Gastroesophageal sphincter (tissue), 4 donors: ENCODE measurements at regions not wholly inside any gene's neighbourhood (a gene's known extent, or its start where the extent isn't known, plus 50 kb on each side); places are given as distances from the start of the nearest gene placed in this dataset.

Experiments used
- ATAC-seq: fragments of 150-250 bp; one replicate; pipeline ENCODE4 v1.9.1; 2016; ENCODE audit warnings: mild to moderate bottlenecking, moderate library complexity
- H3K27ac ChIP-seq, 4 donors: fragments of 200-600 bp; sonication (generic) in 3 of 4; 1 replicate in 3 of 4; 2 replicates in 1 of 4; pipeline ENCODE4 v1.5.1; 2016 to 2019
- H3K27me3 ChIP-seq: fragments of 200-600 bp; sonication (generic); one replicate; pipeline ENCODE4 v1.5.1; 2019
- H3K36me3 ChIP-seq, 2 donors: fragments of 200-600 bp; sonication (generic); one replicate each; pipeline ENCODE4 v1.5.1; 2019; ENCODE audit warnings: control low read depth in 1 of 2
- H3K4me1 ChIP-seq, 3 donors: fragments of 200-600 bp; sonication (generic); 1 replicate in 2 of 3; 2 replicates in 1 of 3; pipeline ENCODE4 v1.5.1; 2016 to 2019; ENCODE audit warnings: control low read depth in 2 of 3
- H3K4me3 ChIP-seq, 2 donors: fragments of 200-600 bp; sonication (generic); one replicate each; pipeline ENCODE4 v1.5.1; 2019; ENCODE audit warnings: mild to moderate bottlenecking in 1 of 2, moderate library complexity in 1 of 2
- H3K9me3 ChIP-seq, 3 donors: fragments of 200-600 bp; sonication (generic); one replicate each; pipeline ENCODE4 v1.5.1; 2017 to 2019; ENCODE audit warnings: control low read depth in 2 of 3
- CTCF ChIP-seq, 4 experiments: fragments of 200-600 bp in 2 of 4; fragments of 450-650 bp in 2 of 4; sonication (generic) in 1 of 4; IDR thresholded peaks; one replicate each; pipeline ENCODE4 v1.5.1; 2017 to 2019; ENCODE audit warnings: antibody characterized with exemption in 4 of 4, mild to moderate bottlenecking in 2 of 4, moderate library complexity in 2 of 4
- EP300 ChIP-seq: sonication (generic); formaldehyde crosslinking; IDR thresholded peaks from one replicate; pipeline ENCODE4 v1.6.1; 2017; ENCODE audit warnings: antibody characterized with exemption, mild to moderate bottlenecking
- POLR2A ChIP-seq, 2 donors: fragments of 450-650 bp; IDR thresholded peaks; one replicate each; pipeline ENCODE4 v1.6.1; 2017; ENCODE audit warnings: antibody characterized with exemption in 2 of 2, mild to moderate bottlenecking in 2 of 2, moderate library complexity in 1 of 2
- POLR2AphosphoS5 ChIP-seq: sonication (generic); formaldehyde crosslinking; IDR thresholded peaks from one replicate; pipeline ENCODE4 v1.6.1; 2017; ENCODE audit warnings: antibody characterized with exemption
- WGBS, 2 donors: methylation state at CpG; one replicate each; pipeline ENCODE4 v1.1.5; 2018; ENCODE audit warnings: low coverage in 1 of 2; 5-methylcytosine and 5-hydroxymethylcytosine counted together

DNA sequence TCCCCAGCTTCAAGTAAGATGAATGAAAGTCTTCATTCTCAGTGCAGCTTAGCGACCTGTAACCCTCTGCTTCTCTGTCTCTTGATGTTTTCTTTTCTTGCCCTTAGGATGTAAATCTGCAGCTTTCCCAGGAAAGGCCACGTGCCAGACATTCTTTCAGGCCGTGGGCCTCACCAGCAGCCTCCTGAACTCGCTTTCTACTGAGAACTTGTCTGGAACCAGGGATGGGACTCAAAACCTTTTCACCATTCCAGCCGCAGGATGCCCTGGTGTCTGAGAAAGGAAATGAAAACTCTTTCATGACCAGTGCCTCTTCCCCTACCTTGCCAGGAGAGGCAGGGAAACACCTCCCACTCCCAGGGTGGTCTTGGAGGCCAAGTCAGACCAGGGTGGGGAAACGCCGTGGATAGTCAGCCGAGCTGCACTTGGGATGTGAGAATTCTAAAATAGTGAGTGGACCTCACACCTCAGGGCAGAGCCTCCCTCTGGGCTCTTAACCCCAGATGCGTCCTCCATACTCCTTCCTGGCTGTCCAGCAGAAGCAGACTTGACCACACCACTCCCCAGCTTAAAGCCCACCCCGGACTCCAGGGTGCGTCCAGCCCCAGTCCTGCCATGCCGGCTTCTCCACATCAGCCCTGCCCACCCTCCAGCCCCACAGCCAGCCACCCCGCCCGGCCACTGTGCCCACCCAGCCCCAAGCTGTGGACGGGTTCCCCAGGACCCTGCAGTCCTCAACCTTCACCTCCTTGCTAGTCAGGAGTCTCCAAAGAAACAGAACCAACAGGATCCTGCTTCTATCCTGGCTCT is 115.5 kb downstream of the TWIST2 start:
- Histone ChIP-seq H3K4me1 (no peaks in the 10 kb centered on the region), H3K9me3 (peaks cover 0 to 11% (median 0%) of the 10 kb centered on the region in 3 donors), H3K27ac (no peak overlapping the region), H3K27me3 (peaks cover 4% of the 10 kb centered on the region), H3K36me3 (no peaks in the 10 kb centered on the region), H3K4me3 (no peak overlapping the region)
- no peak for ATAC-seq
- 73% methylated on average over 8 of the region's 15 CpGs; no CpG with 5 or more reads in 1 of the 2 donors for WGBS, 2 donors
- no peak for TF ChIP-seq CTCF (IDR thresholded peaks at IDR 0.05)
- no peak for TF ChIP-seq POLR2AphosphoS5
- TF ChIP-seq POLR2A (IDR thresholded peaks at IDR 0.05) = no peak
- no peak for TF ChIP-seq EP300

DNA sequence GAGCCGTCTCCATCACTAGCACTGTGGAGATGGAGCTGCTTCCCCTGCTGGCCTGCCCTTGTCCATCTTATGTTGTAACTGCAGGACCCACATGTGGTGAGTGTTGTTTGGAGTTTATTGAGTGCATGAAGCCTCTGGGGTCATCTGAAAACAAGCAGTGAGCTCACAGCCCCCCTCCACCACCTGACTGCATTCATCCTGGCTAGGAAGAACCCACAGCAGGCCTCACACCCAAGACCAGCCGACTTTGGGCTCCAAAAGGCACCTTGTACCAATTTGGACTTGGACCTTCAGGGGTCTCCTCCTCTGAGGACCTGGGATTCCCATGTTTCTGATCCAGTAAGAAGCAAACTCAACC is 116.1 kb downstream of the TWIST2 start:
- Histone ChIP-seq H3K4me3 (no peak overlapping the region), H3K36me3 (no peaks in the 10 kb centered on the region), H3K27ac (no peak overlapping the region), H3K4me1 (no peaks in the 10 kb centered on the region), H3K9me3 (peaks cover 0 to 11% (median 0%) of the 10 kb centered on the region in 3 donors), H3K27me3 (peaks cover 4% of the 10 kb centered on the region)
- ATAC-seq = no peak
- 61% methylated on average over 2 of the region's 2 CpGs; no CpG with 5 or more reads in 1 of the 2 donors for WGBS, 2 donors
- no peak for TF ChIP-seq CTCF (IDR thresholded peaks at IDR 0.05)
- no peak for TF ChIP-seq POLR2AphosphoS5
- no peak for TF ChIP-seq POLR2A (IDR thresholded peaks at IDR 0.05)
- TF ChIP-seq EP300 = no peak

GRCh38 chr2:238964544-238965067 is 116.7 kb downstream of the TWIST2 start:
- no peaks in the 10 kb centered on the region for H3K4me1 ChIP-seq
- ATAC-seq = no peak
- no peak overlapping the region for H3K27ac ChIP-seq
- H3K27me3 ChIP-seq = peaks cover 4% of the 10 kb centered on the region
- no peaks in the 10 kb centered on the region for H3K36me3 ChIP-seq
- 72 to 81% methylated on average over 7 to 12 of the region's 12 CpGs for WGBS, 2 donors
- H3K9me3 ChIP-seq = peaks cover 0 to 11% (median 0%) of the 10 kb centered on the region in 3 donors
- TF ChIP-seq POLR2AphosphoS5 (no peak), POLR2A (IDR thresholded peaks at IDR 0.05) (no peak), EP300 (no peak), CTCF (IDR thresholded peaks at IDR 0.05) (no peak)
- no peak overlapping the region for H3K4me3 ChIP-seq

DNA sequence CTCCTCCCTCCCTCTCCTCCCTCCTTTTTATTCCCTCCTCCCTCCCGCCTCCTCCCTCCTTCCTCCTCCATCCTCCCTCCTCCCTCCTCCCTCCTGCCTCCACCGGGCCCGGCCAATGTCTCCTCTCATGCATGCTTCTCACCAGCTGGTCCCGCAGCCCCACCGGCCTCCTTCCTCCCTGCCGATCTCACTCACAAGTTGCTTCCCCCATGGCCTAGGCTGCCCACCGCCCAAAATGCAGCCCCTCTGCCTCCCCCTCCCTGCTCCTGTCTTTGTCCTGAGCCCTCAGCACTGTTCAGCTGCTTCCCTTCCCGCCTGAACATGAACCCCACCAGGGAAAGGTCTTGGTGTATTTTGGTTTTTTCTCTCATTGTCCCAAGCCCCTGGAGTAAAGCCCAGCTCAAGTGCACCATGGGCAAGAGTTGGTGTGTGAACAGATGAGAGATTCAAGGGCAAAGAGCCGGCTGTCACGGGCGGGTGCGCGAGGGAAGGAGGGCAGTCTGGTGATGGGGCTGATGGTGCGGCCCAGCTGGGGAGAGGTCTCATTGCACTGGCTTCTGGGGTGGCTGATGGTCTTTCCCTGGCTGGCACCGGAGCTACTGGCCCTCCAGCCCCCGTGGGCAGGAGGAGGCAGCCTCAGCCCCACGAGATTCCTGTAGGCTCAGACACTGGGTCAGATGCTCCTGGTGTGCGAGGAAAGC is 117.6 kb downstream of the TWIST2 start:
- no peak for ATAC-seq
- peaks cover 11% of the 10 kb centered on the region for H3K27me3 ChIP-seq
- no peak overlapping the region for H3K4me3 ChIP-seq
- no peak overlapping the region for H3K27ac ChIP-seq
- TF ChIP-seq CTCF (IDR thresholded peaks at IDR 0.05) = no peak
- H3K9me3 ChIP-seq = peaks cover 0 to 6% (median 0%) of the 10 kb centered on the region in 3 donors
- H3K36me3 ChIP-seq = no peaks in the 10 kb centered on the region
- WGBS, 2 donors = 81 to 88% methylated on average over 3 to 7 of the region's 18 CpGs
- H3K4me1 ChIP-seq = peaks cover 0 to 2% (median 0%) of the 10 kb centered on the region in 3 donors
